Esophagus squamous epithelium (tissue), 5 donors: ENCODE measurements at regions not wholly inside any gene's neighbourhood (a gene's known extent, or its start where the extent isn't known, plus 50 kb on each side); places are given as distances from the start of the nearest gene placed in this dataset.
A peak's percentile ranks its signal among the peaks of the same experiment; 100 is the strongest.

Experiments used
- DNase-seq: peaks from one replicate; lab custom pipeline; 2025; lab: John Stamatoyannopoulos, UW
- H3K27ac ChIP-seq, 4 donors: fragments of 200-600 bp; sonication (generic); one replicate each; pipeline ENCODE4 v1.5.1; 2016 to 2019; ENCODE audit warnings: mild to moderate bottlenecking in 1 of 4
- H3K27me3 ChIP-seq, 4 donors: fragments of 200-600 bp; sonication (generic); 1 replicate in 3 of 4; 2 replicates in 1 of 4; pipeline versions ENCODE4 v1.5.1 to v1.6.0; 2017 to 2021; ENCODE audit warnings: antibody characterized with exemption in 1 of 4
- H3K36me3 ChIP-seq, 3 donors: fragments of 200-600 bp; sonication (generic); one replicate each; pipeline ENCODE4 v1.5.1; 2016 to 2019
- H3K4me1 ChIP-seq, 3 donors: fragments of 200-600 bp; sonication (generic); one replicate each; pipeline ENCODE4 v1.5.1; 2017 to 2019
- H3K4me3 ChIP-seq, 4 donors: fragments of 200-600 bp; sonication (generic); 1 replicate in 3 of 4; 2 replicates in 1 of 4; pipeline ENCODE4 v1.5.1; 2016 to 2019; ENCODE audit warnings: mild to moderate bottlenecking in 2 of 4, moderate library complexity in 1 of 4
- H3K9me3 ChIP-seq, 3 donors: fragments of 200-600 bp; sonication (generic); one replicate each; pipeline ENCODE4 v1.5.1; 2016 to 2019
- POLR2A ChIP-seq, 4 donors: fragments of 450-650 bp; IDR thresholded peaks; one replicate each; pipeline ENCODE4 v1.6.1; 2017; ENCODE audit warnings: antibody characterized with exemption in 4 of 4, mild to moderate bottlenecking in 4 of 4, moderate library complexity in 3 of 4
- WGBS, 2 donors: methylation state at CpG; one replicate each; pipeline ENCODE4 v1.1.5; 2018; 5-methylcytosine and 5-hydroxymethylcytosine counted together
- intact Hi-C: fragments of 100-400 bp; cut with DNase I; formaldehyde crosslinking; loops from one replicate; pipeline ENCODE4 v1.15.0; 2022
- TF ChIP-seq, protein P1 (sequence below), 6 experiments: fragments of 450-650 bp in 4 of 6; fragments of 200-600 bp in 2 of 6; sonication (generic) in 2 of 6; IDR thresholded peaks; one replicate each; pipeline ENCODE4 v1.5.1; 2016 to 2019; ENCODE audit warnings: antibody characterized with exemption in 6 of 6, mild to moderate bottlenecking in 4 of 6, moderate library complexity in 4 of 6
- donor health status: DM: yes; HTN: yes; CAD: no.

DNA sequence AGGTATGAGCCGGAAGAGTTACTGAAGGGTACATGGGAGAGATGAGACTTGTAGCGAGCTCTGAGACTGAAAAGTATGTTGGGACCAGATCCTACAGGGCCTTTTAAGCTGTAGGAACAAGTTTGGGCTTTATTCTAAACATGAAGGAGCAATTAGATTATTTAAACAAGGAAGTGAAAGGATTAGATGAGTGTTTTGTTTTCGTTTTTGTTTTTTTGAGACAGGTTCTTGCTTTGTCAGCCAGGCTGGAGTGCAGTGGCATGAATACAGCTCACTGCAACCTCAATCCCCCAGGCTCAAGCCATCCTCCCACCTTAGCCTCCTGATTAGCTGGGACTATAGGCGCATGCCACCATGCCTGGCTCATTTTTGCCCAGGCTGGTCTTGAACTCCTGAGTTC, 110.7 kb downstream of the C1D start:
- no peaks in the 10 kb centered on the region for H3K9me3 ChIP-seq
- no peak overlapping the region for H3K27ac ChIP-seq
- TF ChIP-seq POLR2A (IDR thresholded peaks at IDR 0.05), result no peak
- TF ChIP-seq, protein P1, sequence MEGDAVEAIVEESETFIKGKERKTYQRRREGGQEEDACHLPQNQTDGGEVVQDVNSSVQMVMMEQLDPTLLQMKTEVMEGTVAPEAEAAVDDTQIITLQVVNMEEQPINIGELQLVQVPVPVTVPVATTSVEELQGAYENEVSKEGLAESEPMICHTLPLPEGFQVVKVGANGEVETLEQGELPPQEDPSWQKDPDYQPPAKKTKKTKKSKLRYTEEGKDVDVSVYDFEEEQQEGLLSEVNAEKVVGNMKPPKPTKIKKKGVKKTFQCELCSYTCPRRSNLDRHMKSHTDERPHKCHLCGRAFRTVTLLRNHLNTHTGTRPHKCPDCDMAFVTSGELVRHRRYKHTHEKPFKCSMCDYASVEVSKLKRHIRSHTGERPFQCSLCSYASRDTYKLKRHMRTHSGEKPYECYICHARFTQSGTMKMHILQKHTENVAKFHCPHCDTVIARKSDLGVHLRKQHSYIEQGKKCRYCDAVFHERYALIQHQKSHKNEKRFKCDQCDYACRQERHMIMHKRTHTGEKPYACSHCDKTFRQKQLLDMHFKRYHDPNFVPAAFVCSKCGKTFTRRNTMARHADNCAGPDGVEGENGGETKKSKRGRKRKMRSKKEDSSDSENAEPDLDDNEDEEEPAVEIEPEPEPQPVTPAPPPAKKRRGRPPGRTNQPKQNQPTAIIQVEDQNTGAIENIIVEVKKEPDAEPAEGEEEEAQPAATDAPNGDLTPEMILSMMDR (IDR thresholded peaks at IDR 0.05), result no peak
- H3K4me1 ChIP-seq, result peaks cover 3 to 19% (median 7%) of the 10 kb centered on the region in 3 donors
- intact Hi-C loops, result no loop called here
- H3K27me3 ChIP-seq, result peaks cover 0 to 6% (median 0%) of the 10 kb centered on the region in 4 donors
- no peak overlapping the region for H3K4me3 ChIP-seq
- H3K36me3 ChIP-seq, result no peaks in the 10 kb centered on the region
- DNase-seq, result no peak
- WGBS, 2 donors, result 36 to 61% methylated on average over 4 of the region's 4 CpGs

DNA sequence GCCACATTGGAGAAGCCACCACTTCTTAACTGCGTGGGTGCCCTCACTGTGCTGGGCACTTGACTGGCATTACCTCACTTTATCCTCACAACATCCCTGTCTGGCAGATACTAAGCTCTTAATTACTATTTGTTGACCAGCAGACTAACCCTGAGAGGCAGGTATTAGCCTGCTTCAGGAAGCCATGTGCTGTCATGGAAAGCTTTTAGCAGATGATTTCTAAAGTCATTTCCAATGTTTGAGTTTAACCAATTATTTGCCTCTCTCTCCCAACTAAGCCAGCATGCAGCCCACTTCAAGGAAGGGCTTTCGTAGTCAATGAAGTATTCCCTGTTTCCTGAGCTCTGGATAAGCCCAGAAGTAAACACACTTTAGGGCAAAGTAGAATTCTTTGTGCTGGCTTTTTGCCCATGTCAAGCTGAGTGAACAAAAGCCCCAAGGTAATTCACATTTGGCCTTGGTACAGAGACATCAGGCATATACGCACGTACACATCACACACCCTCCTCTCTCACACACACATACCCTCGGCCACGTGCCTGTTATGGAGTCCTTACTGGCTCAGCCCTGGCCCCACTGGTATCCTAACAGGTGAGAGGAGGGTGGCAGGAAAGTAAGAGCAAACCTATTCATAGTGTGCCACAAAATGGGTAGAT, 108.6 kb downstream of the C1D start:
- Histone ChIP-seq H3K9me3 (peaks cover 0 to 5% (median 0%) of the 10 kb centered on the region in 3 donors), H3K27me3 (peaks cover 0 to 9% (median 0%) of the 10 kb centered on the region in 4 donors), H3K27ac (peak overlapping the region in 3 of 4 donors; percentile 11 to 45 (median 14)), H3K4me3 (no peak overlapping the region), H3K4me1 (peaks cover 3 to 19% (median 7%) of the 10 kb centered on the region in 3 donors), H3K36me3 (no peaks in the 10 kb centered on the region)
- TF ChIP-seq, protein P1 (IDR thresholded peaks at IDR 0.05), result no peak
- no peak for TF ChIP-seq POLR2A (IDR thresholded peaks at IDR 0.05)
- no peak for DNase-seq
- 21 to 52% methylated on average over 6 of the region's 6 CpGs for WGBS, 2 donors
- intact Hi-C loops, result no loop called here

DNA sequence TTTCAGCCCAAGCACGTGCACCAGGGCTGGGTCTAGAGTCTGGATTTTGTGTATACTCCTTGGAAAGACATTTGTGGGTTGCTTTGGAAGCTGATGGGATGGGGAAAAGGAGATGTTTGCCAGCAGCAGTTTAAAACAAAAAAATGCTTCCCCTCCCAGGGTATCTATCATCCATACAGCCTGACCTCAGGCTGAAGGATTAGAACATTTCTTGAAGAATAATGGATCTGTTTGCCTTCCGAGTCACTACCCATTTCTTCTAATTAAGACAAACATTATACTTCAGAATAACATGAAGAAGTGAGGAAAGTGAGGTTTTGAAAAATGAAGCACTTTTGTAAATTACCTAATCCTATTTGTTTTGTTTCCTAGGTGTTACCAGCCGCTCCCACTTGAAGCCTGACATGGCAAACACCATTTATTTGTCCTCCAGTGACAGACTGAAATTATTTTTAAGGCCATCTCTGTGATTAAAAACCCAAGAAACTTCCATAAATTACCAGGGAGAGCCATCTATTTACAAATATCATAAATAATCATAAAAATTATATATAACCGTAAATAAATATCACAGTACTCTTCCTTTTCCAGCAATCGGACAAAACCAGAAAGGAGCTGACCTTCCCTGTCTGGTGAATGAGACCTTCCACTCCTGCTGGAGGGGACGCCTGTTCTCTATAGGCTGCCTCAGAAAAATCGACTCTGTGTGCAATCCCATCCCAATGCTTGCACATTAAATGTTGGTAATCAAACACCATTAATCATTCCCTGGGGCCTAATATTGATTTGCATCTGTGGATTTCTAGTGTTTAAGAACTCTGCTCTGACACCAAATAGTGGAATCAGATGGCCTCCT, 106.8 kb downstream of the C1D start:
- Histone ChIP-seq H3K27me3 (peaks cover 0 to 9% (median 0%) of the 10 kb centered on the region in 4 donors), H3K27ac (no peak overlapping the region), H3K4me3 (no peak overlapping the region), H3K9me3 (peaks cover 0 to 5% (median 0%) of the 10 kb centered on the region in 3 donors), H3K4me1 (peaks cover 3 to 10% (median 7%) of the 10 kb centered on the region in 3 donors), H3K36me3 (no peaks in the 10 kb centered on the region)
- intact Hi-C loops, result no loop called here
- WGBS, 2 donors, result 55 to 68% methylated on average over 7 of the region's 7 CpGs
- no peak for DNase-seq
- no peak for TF ChIP-seq POLR2A (IDR thresholded peaks at IDR 0.05)

DNA sequence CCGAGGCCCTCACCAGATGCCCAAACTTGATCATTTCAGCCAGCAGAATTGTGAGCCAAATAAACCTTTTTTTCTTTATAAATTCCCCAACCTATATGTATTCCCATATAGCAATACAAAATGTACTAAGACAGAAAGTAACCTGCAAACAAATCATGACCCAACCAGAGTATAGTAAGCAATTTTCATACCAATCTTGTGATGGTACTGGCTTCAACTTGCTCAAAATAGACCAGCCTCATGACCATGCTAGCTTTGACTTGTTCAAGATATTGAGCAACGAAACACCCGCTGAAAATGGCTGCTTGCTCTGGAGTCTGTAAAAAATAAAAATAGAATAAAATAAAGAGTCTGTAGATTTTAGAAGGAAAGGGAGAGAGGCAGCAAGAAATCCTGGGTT, 97.6 kb downstream of the C1D start:
- Histone ChIP-seq H3K27me3 (no peaks in the 10 kb centered on the region), H3K27ac (no peak overlapping the region), H3K9me3 (no peaks in the 10 kb centered on the region), H3K36me3 (no peaks in the 10 kb centered on the region), H3K4me1 (peaks cover 0 to 7% (median 0%) of the 10 kb centered on the region in 3 donors), H3K4me3 (no peak overlapping the region)
- WGBS, 2 donors, result 27 to 54% methylated on average over 3 of the region's 3 CpGs
- intact Hi-C loops, result no loop called here
- DNase-seq, result no peak
- TF ChIP-seq, protein P1 (IDR thresholded peaks at IDR 0.05), result no peak
- no peak for TF ChIP-seq POLR2A (IDR thresholded peaks at IDR 0.05)

DNA sequence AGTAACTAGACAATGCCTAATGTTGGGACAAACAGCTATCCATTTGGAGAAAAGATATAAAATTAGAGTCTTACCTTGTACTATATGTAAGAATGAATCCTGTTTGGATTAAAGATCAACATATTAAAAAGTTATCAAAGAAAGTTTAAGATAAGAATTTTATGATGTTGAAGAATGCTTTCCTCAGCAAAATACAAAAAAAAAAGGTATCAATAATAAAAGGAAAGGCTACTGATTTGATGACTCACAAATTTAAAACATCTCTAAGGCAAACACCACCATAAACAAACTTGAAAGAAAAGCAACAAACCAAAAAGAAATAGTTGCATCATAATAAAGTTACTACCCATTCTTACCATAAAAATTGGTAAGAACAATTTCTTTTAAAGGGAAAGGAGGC, 92.7 kb downstream of the C1D start:
- no peak overlapping the region for H3K4me3 ChIP-seq
- no peak for TF ChIP-seq POLR2A (IDR thresholded peaks at IDR 0.05)
- TF ChIP-seq, protein P1 (IDR thresholded peaks at IDR 0.05), result no peak
- DNase-seq, result no peak
- H3K27me3 ChIP-seq, result no peaks in the 10 kb centered on the region
- no peaks in the 10 kb centered on the region for H3K36me3 ChIP-seq
- H3K27ac ChIP-seq, result no peak overlapping the region
- intact Hi-C loops, result no loop called here
- H3K9me3 ChIP-seq, result no peaks in the 10 kb centered on the region
- peaks cover 0 to 12% (median 8%) of the 10 kb centered on the region in 3 donors for H3K4me1 ChIP-seq
